Ishikawa (cell line): ENCODE measurements at regions not wholly inside any gene's neighbourhood (a gene's known extent, or its start where the extent isn't known, plus 50 kb on each side); places are given as distances from the start of the nearest gene placed in this dataset.

Experiments used
- CEBPB ChIP-seq: IDR thresholded peaks from 2 replicates; pipeline ENCODE4 v1.6.1; 2012
- EGR1 ChIP-seq: IDR thresholded peaks from 2 replicates; pipeline ENCODE4 v1.6.1; 2012
- EP300 ChIP-seq: IDR thresholded peaks from 2 replicates; pipeline ENCODE4 v1.6.1; 2012; ENCODE audit warnings: borderline replicate concordance
- MAX ChIP-seq: IDR thresholded peaks from 2 replicates; pipeline ENCODE4 v1.6.1; 2012
- NFIC ChIP-seq: IDR thresholded peaks from 2 replicates; pipeline ENCODE4 v1.6.1; 2012
- RAD21 ChIP-seq: IDR thresholded peaks from 2 replicates; pipeline ENCODE4 v1.6.1; 2012; ENCODE audit warnings: low read depth
- REST ChIP-seq: IDR thresholded peaks from 2 replicates; pipeline ENCODE4 v1.6.1; 2012; ENCODE audit warnings: low read depth, mild to moderate bottlenecking
- TAF1 ChIP-seq: IDR thresholded peaks from 2 replicates; pipeline ENCODE4 v1.6.1; 2012; ENCODE audit warnings: low read depth, mild to moderate bottlenecking
- TCF12 ChIP-seq: IDR thresholded peaks from 2 replicates; pipeline ENCODE4 v1.6.1; 2012; ENCODE audit warnings: low read depth

- TF ChIP-seq RAD21 (no peak), MAX (no peak), EGR1 (no peak), TAF1 (no peak), EP300 (no peak), CEBPB (no peak), REST (no peak), TCF12 (no peak), NFIC (no peak)
These were observed 181.5 kb downstream of the TTC32 start for GRCh38 chr2:19720306-19720705.
